Upper lobe of right lung (tissue), 1 donor: ENCODE measurements at regions not wholly inside any gene's neighbourhood (a gene's known extent, or its start where the extent isn't known, plus 50 kb on each side); places are given as distances from the start of the nearest gene placed in this dataset.

Experiments used
- ATAC-seq: fragments of 200-7000 bp; cut with Tn5 transposase; one replicate; pipeline ENCODE4 v1.9.1; 2020; ENCODE audit warnings: mild to moderate bottlenecking, moderate library complexity
- DNase-seq: peaks from one replicate; pipeline ENCODE4 v3.0.0-alpha.2; 2020
- H3K27ac ChIP-seq: fragments of 200-600 bp; one replicate; pipeline ENCODE4 v1.8.0; 2022
- H3K27me3 ChIP-seq: fragments of 200-600 bp; one replicate; pipeline ENCODE4 v1.8.0; 2022; ENCODE audit warnings: mild to moderate bottlenecking
- H3K36me3 ChIP-seq: fragments of 200-600 bp; one replicate; pipeline ENCODE4 v1.8.0; 2022
- H3K4me1 ChIP-seq: fragments of 200-600 bp; one replicate; pipeline ENCODE4 v1.8.0; 2022
- H3K4me3 ChIP-seq: fragments of 200-600 bp; one replicate; pipeline ENCODE4 v1.8.0; 2022; ENCODE audit warnings: mild to moderate bottlenecking
- H3K9me3 ChIP-seq: fragments of 200-600 bp; one replicate; pipeline ENCODE4 v1.8.0; 2022
- intact Hi-C: fragments of 100-400 bp; cut with DNase I; formaldehyde crosslinking; loops from one replicate; pipeline ENCODE4 v1.11.0; 2022
- TF ChIP-seq, protein P1 (sequence below): fragments of 200-600 bp; IDR thresholded peaks from one replicate; pipeline ENCODE4 v1.8.0; 2022; ENCODE audit warnings: antibody characterized with exemption
- donor health status: DM: no; HTN: yes; CAD: no; lungs with severe emphysema.

DNA sequence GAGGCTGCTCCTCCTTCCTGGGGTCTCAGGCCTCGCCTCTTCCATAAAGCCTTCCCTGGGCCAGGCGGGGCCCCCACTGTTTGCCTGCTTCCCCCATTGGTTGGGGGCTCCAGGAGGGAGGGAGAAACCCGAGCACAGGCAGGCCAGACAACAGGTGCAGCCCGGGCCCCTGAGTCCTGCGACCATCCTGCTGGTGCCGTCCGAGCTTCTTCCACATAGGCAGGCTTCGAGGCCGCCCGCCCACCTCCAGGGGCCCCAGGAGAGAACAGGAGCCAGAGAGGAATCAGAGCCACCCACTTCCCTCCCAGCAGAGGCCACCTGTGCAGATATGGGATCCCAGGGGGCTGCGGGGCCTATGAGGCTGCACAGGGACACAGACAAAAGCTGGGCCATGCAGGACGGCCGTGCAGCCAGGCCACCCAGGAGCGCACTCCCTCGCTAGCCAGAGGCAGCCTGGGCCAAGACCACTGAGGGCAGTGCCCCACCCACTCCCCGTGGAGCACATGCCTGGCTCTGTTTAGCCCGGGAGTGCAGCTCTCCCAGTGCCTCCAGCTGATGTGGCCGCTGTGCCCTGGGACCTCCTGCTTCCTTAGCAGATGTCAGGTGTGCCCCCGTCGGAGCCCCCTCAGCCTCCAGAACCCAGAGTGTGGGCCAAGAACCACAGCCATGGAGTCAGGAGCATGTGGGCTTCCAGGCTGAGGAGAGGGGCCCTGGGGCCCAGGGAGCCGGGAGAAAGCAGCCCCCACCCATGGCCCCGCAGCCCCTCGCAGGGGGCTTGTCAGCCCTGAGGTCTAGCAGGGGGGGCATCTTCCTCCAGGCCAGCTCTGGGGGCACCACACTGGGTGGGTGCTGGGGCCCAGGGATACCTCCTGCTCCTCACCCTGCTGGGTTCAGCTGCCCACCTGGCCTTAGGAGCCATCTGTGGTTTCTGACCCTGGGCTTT is 59.9 kb upstream of the INPP5A start:
- Histone ChIP-seq H3K4me1 (peaks cover 12% of the 10 kb centered on the region), H3K27ac (no peak overlapping the region), H3K9me3 (no peaks in the 10 kb centered on the region), H3K4me3 (no peak overlapping the region), H3K27me3 (no peaks in the 10 kb centered on the region), H3K36me3 (no peaks in the 10 kb centered on the region)
- peak; percentile 57 for DNase-seq
- TF ChIP-seq, protein P1, sequence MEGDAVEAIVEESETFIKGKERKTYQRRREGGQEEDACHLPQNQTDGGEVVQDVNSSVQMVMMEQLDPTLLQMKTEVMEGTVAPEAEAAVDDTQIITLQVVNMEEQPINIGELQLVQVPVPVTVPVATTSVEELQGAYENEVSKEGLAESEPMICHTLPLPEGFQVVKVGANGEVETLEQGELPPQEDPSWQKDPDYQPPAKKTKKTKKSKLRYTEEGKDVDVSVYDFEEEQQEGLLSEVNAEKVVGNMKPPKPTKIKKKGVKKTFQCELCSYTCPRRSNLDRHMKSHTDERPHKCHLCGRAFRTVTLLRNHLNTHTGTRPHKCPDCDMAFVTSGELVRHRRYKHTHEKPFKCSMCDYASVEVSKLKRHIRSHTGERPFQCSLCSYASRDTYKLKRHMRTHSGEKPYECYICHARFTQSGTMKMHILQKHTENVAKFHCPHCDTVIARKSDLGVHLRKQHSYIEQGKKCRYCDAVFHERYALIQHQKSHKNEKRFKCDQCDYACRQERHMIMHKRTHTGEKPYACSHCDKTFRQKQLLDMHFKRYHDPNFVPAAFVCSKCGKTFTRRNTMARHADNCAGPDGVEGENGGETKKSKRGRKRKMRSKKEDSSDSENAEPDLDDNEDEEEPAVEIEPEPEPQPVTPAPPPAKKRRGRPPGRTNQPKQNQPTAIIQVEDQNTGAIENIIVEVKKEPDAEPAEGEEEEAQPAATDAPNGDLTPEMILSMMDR = no peak
- ATAC-seq = no peak
- intact Hi-C loops = no loop called here

DNA sequence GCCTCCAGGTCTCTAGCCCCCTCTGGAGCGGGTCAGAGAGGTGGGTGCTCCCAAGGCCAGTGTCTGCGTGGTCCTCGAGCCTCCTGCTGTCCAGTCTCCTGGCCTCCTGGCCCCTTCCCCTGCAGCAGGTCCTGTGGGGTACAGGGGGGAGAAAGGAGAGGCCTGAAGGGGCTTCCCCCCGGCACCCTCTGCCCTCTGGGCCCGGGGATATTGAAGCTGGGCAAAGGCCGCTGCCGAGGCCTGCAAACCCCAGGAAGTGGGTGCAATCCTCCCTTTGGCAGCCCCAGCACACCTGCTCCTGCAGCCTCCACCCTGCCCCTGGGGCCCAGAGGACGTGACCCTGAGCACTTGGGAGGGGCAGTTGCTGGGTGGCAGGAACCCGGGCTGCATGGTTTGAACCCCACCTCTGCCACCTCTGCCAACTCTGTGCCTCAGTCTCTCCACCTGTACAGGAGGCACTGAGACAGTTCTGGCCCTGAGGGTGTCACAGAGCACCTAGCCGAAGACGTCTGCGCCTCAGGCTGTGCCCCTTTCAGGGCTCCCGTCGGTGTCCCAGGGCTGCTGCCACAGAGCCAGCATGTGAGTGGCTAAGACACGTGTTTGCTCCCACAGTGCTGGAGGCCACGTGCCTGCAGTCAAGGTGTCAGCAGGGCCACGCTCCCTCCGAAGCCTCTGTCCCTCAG is 59.1 kb upstream of the INPP5A start:
- Histone ChIP-seq H3K4me1 (peaks cover 12% of the 10 kb centered on the region), H3K27ac (no peak overlapping the region), H3K36me3 (no peaks in the 10 kb centered on the region), H3K27me3 (no peaks in the 10 kb centered on the region), H3K9me3 (no peaks in the 10 kb centered on the region), H3K4me3 (no peak overlapping the region)
- intact Hi-C loops = no loop called here
- TF ChIP-seq, protein P1 = no peak
- DNase-seq (peak; percentile 53), ATAC-seq (no peak)

DNA sequence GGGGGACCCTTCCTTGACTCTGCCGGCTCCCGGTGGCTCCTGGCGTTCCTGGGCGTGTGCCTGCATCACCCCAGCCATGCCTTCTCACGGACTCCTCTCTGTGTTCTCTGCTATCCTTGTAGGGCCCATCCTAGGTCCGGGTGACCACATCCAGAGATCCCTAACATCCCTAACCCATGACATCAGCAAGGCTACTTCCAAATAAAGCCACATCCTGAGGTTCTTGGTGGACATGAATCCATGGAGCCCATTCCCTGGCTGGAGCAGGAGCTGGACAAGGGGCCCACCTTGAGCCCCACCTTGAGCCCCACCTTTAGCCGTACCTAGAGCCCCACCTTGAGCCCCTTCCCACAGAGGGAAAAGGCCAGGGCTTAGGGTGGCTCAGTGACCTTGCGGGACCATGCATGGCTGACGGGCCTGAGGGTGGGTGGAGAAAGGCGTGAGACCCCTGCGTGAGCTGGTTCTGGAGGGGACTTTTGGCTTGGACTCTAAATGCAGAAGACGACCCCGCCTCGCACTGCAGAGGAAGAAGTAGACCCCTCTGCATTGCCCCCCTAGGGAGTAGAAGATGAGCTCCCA is 58.5 kb upstream of the INPP5A start:
- Histone ChIP-seq H3K4me3 (no peak overlapping the region), H3K9me3 (no peaks in the 10 kb centered on the region), H3K4me1 (peaks cover 12% of the 10 kb centered on the region), H3K36me3 (no peaks in the 10 kb centered on the region), H3K27ac (no peak overlapping the region), H3K27me3 (no peaks in the 10 kb centered on the region)
- TF ChIP-seq, protein P1 = no peak
- DNase-seq (peak; percentile 40), ATAC-seq (no peak)
- intact Hi-C loops = no loop called here

DNA sequence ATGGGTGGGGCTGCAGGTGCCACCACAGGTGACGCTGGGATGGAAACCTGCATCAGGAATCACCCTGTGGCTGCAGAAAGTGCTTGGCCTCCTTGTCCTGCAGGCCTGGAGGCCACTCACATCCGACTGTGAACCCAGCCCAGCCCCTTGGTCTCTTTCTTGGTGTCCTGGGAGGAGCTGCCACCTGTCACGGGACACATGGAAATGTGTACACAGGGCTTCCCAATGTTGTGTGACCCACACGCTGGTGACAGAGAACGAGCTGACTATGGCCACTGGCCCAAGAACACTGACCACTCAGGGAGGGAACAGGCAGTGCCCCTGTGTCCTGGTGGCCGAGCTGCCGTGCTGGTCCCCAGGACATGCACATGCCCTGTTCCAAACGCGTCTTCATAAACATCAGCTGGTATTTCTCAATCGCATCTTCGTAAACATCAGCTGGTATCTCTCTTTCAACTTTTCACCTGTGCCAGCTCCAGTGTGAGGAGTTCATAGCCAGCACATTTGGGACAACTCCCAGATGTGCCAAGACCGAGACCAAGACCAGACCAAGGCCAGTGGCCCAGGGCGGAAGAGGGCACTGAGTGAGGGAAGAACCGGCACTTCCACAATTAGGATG is 57.9 kb upstream of the INPP5A start:
- no peak for ATAC-seq
- TF ChIP-seq, protein P1 = no peak
- Histone ChIP-seq H3K27me3 (no peaks in the 10 kb centered on the region), H3K4me1 (peaks cover 12% of the 10 kb centered on the region), H3K4me3 (no peak overlapping the region), H3K9me3 (no peaks in the 10 kb centered on the region), H3K36me3 (no peaks in the 10 kb centered on the region), H3K27ac (no peak overlapping the region)
- no peak for DNase-seq
- intact Hi-C loops = no loop called here

DNA sequence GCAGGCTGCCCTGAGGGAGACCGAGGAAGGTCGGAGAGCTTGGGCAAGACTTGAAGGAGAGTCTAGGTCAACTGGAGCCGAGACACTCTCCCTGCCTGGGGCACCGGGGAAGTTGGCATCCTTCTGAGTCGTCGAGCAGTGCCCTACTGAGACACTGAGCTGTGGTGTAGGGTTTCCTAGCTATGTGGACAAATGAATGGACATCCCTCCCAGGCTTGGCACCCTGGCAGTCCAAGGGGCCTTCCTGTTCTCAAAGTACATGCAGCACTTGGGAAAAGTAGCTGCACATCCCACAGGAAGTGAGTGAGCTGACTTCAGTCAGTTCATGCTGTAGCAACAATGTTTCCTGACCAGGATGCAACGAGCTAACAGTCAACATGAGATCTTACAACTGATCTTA is 57.2 kb upstream of the INPP5A start:
- H3K4me1 ChIP-seq = peaks cover 12% of the 10 kb centered on the region
- no peaks in the 10 kb centered on the region for H3K36me3 ChIP-seq
- TF ChIP-seq, protein P1 = no peak
- no peaks in the 10 kb centered on the region for H3K27me3 ChIP-seq
- no peak overlapping the region for H3K27ac ChIP-seq
- ATAC-seq (no peak), DNase-seq (no peak)
- no peaks in the 10 kb centered on the region for H3K9me3 ChIP-seq
- H3K4me3 ChIP-seq = no peak overlapping the region
- intact Hi-C loops = no loop called here
